ENCODE measurements at regions not wholly inside any gene's neighbourhood (a gene's known extent, or its start where the extent isn't known, plus 50 kb on each side); places are given as distances from the start of the nearest gene placed in this dataset.
"Not testable (repeated sequence)": the region's sequence is repeated elsewhere in the genome, so short reads cannot be mapped to it uniquely, and the experiment has no call there.

- no peak for DNase-seq (ENCODE audit: low read depth)
- no peak for TF ChIP-seq CTCF (IDR thresholded peaks at IDR 0.05; ENCODE audit: insufficient read depth, low read length)
- no peak overlapping the region for H3K4me3 ChIP-seq (ENCODE audit: low read depth, low read length)
Measured at GRCh38 chr22:22193923-22194322, 50.7 kb upstream of the VPREB1 start.

- H3K4me3 ChIP-seq (ENCODE audit: low read depth, low read length); DNase-seq (ENCODE audit: low read depth): not testable (repeated sequence)
Measured at GRCh38 chr22:22193462-22193861, 51.1 kb upstream of the VPREB1 start.

GRCh38 chr22:22193006-22193405 is 51.6 kb upstream of the VPREB1 start:
- DNase-seq (ENCODE audit: low read depth); H3K4me3 ChIP-seq (ENCODE audit: low read depth, low read length): not testable (repeated sequence)

GRCh38 chr22:22189796-22190195 is 54.8 kb upstream of the VPREB1 start:
- H3K4me3 ChIP-seq (ENCODE audit: low read depth, low read length); DNase-seq (ENCODE audit: low read depth): not testable (repeated sequence)

GRCh38 chr22:22187863-22188262 is 56.7 kb upstream of the VPREB1 start:
- DNase-seq (ENCODE audit: low read depth); H3K4me3 ChIP-seq (ENCODE audit: low read depth, low read length): not testable (repeated sequence)

GRCh38 chr22:22187299-22187698 is 57.3 kb upstream of the VPREB1 start:
- no peak overlapping the region for H3K4me3 ChIP-seq (ENCODE audit: low read depth, low read length)
- no peak for DNase-seq (ENCODE audit: low read depth)
- TF ChIP-seq CTCF (IDR thresholded peaks at IDR 0.05; ENCODE audit: insufficient read depth, low read length) = no peak

GRCh38 chr22:22185844-22186499 is 58.6 kb upstream of the VPREB1 start:
- DNase-seq (ENCODE audit: low read depth) = no peak
- no peak overlapping the region for H3K4me3 ChIP-seq (ENCODE audit: low read depth, low read length)
- TF ChIP-seq CTCF (IDR thresholded peaks at IDR 0.05; ENCODE audit: insufficient read depth, low read length) = no peak

- DNase-seq (ENCODE audit: low read depth) = no peak
- no peak overlapping the region for H3K4me3 ChIP-seq (ENCODE audit: low read depth, low read length)
- TF ChIP-seq CTCF (IDR thresholded peaks at IDR 0.05; ENCODE audit: insufficient read depth, low read length) = no peak
Measured at GRCh38 chr22:22185217-22185616, 59.4 kb upstream of the VPREB1 start.

- no peak for DNase-seq (ENCODE audit: low read depth)
- TF ChIP-seq CTCF (IDR thresholded peaks at IDR 0.05; ENCODE audit: insufficient read depth, low read length) = no peak
- H3K4me3 ChIP-seq (ENCODE audit: low read depth, low read length) = no peak overlapping the region
Measured at GRCh38 chr22:22184277-22184807, 60.2 kb upstream of the VPREB1 start.
